Left colon (tissue), 2 donors: ENCODE measurements at regions not wholly inside any gene's neighbourhood (a gene's known extent, or its start where the extent isn't known, plus 50 kb on each side); places are given as distances from the start of the nearest gene placed in this dataset.
A peak's percentile ranks its signal among the peaks of the same experiment; 100 is the strongest.
"Not testable (repeated sequence)": the region's sequence is repeated elsewhere in the genome, so short reads cannot be mapped to it uniquely, and the experiment has no call there.

ENCODE experiments used
- ATAC-seq: fragments of 200-7000 bp; cut with Tn5 transposase; one replicate; pipeline ENCODE4 v1.9.1; 2020; ENCODE audit warnings: mild to moderate bottlenecking, moderate library complexity
- DNase-seq, 2 donors: peaks; one replicate each; pipeline ENCODE4 v3.0.0-alpha.2; 2020
- intact Hi-C, 2 donors: fragments of 100-400 bp; cut with DNase I in 1 of 2; cut with micrococcal nuclease in 1 of 2; formaldehyde crosslinking; loops; one replicate each; pipeline versions ENCODE4 v1.11.2 to v1.14.0; 2022; cut with DNase I, micrococcal nuclease
- donor health status: DM: no; HTN: no; CAD: no.
- donor health status: DM: yes; HTN: yes; CAD: no.

DNA sequence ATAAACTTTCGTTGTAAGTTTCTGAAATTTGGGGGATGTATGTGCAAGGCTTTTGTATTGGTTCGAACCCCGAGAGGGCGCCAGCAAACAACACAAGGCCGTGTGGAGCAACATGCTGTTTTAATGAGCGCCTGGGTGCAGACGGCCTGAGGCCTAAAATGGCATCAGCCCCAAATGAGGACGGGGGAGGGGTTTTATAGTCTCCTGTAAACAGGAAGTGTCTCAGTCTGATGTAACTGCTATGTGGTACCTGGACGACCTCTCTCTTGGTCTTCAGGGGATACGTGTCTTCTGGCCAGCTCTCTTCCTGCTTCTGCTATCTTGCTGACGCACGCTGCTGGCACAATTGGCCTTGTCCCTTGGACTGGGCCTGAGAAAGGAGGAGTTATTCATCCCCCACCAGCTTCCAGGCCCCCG, 1348.0 kb downstream of the ADGRL3 start:
- intact Hi-C loops: no loop called here
- no peak for DNase-seq
- no peak for ATAC-seq

DNA sequence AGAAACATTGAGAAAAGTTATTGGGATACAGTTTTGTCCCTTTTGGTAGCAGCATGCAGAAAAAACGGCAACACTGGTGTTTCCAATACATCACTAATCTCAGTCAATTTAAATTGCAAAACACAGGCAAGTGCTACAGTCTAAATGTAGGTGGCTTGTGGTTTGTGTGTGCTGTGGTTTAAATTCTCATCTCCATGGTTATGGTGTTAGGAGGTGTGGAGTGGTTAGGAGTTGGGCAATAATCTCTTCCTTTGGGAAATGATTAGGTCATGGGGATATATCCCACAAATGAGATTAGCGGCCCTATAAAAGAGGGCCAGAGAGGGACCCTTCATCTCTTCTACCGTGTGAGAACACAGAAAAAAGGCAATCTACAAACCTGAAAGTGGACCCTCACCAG, 1344.3 kb downstream of the ADGRL3 start:
- intact Hi-C loops: no loop called here
- DNase-seq: no peak
- ATAC-seq: no peak

DNA sequence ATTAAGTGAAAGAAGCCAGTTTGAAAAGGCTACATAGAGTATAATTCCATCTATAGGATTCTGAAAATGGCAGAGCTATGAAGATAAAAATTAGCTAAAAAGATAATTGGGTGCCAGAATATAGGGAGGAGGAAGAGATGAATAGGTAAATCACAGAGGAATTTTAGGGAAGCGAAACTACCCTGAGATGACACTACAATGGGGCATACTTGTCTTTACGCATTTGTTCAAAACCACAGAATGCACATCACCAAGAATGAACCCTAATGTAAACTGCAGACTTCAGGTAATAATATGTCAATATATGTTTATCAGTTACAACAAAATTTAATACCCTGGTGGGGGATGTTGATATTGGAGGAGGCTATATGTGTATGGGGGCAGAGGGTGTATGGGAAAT, 1342.9 kb downstream of the ADGRL3 start:
- ATAC-seq (no peak), DNase-seq (no peak)
- intact Hi-C loops: no loop called here

DNA sequence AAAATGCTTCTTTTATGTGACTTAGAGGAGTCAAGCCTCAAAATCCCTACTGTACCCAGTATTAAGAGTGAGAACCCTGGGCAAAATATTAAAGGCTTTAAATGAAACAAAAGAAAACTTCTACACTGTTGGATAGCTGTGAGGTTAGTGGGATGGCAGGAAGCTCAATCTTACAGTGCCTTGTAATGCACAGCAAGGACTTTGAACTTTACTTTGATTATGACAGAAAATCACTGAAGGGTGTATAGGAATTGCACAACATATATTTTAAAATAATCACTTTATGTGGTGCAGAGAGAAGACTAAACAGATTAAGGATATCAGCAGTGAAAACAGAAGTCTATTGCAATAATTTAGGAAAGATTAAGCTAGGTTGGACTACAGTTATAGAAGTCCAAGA, 1333.4 kb downstream of the ADGRL3 start:
- intact Hi-C loops: no loop called here
- DNase-seq (no peak), ATAC-seq (peak; percentile 93)

DNA sequence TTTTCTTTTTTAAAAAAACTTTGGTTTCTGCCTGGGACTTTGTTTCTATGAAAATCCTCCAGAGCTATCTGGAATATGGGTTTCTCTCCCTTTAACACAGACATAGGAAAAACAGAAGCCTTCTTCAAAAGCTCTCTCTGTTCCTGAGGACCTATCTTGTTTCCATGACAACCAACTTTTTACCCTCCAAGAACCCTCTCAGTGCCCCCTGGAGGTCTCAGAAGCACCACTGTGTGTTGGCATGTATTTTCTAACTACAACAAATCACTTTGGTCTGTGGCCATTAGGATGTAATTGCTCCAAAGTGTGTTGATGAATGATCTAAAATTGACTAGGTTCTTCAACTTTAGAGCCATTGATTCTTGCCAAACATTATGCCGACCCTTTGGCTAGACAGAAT, 1331.6 kb downstream of the ADGRL3 start:
- DNase-seq (no peak), ATAC-seq (no peak)
- intact Hi-C loops: no loop called here

DNA sequence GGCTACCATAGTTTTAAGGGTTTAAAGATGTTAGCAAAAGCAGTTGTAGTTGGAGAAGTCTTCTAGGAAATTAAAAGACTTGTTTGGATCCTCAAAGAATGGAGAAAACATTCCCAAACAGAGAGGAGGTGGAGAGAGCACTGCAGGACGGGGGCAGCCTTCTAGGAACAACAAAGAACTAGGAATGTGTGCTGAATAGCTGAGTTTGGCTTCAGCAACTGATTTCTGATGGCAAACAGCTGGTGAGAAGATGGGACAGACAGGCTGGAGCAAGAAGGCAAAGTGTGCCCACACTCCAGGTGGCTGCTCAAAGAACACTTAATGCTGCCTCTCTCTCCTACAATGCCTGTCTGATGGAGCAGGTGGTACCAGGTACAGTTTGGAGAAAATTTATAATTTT, 1331.1 kb downstream of the ADGRL3 start:
- intact Hi-C loops: no loop called here
- no peak for ATAC-seq
- no peak for DNase-seq

DNA sequence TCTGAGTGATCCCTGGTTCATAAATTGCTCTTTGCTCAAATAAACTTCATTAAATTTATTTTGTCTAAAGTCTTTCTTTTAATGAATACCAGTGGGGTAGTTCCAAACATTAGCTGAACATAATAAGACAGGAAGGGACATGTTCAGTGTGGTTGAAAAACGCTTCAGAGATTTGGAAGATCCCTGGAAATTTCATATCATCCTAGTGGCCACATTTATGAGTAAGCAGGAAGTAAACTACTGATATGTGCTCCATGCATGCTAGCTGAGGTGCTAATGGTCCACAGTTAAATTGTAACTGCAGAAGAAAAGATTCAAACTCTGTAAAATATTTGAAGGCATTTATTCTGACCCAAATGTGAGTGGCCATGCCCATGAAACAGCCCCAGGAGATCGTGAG, 1328.7 kb downstream of the ADGRL3 start:
- peak; percentile 46 for ATAC-seq

DNA sequence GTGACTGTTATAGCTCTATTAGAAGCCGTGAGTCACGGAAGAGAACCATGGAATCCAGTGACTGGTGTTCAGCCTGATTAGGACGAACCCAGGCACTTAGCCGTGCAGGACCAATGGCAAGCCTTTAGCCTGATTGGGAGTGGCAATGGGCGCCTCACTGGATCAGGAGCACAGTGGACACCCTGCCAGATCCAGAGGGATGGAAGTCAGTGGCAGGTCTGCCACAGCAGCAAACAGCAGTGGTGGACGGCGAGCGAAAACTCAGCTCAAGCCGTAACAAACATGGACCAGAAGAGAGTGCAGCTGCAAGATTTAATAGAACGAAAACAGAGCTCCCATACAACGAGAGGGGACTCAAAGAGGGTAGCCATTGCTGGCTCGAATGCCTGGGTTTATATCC, 1326.5 kb downstream of the ADGRL3 start:
- intact Hi-C loops: no loop called here
- no peak for DNase-seq
- ATAC-seq: no peak

More for the DNA sequence above, 1328.7 kb downstream of the ADGRL3 start:
- DNase-seq: no peak
- intact Hi-C loops: no loop called here

DNA sequence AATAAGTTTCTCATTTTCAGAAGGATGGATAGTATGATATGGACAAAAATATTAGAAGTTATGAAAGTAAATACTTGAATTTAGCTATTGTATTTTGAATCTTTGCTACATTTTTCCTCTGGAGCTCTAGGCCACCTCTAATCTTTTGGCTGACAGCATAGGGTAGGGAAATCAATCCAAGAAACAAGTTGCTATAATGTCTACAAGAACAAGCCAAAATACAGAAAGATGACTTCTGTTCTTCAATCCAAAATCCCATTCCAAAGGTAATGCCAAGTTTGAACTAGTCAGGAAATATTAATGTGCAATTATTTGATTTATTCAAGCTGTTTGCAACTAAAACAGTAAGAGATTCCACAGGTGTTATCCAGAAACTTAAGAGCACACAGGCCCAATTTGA, 1323.1 kb downstream of the ADGRL3 start:
- no peak for ATAC-seq
- DNase-seq: no peak
- intact Hi-C loops: no loop called here

DNA sequence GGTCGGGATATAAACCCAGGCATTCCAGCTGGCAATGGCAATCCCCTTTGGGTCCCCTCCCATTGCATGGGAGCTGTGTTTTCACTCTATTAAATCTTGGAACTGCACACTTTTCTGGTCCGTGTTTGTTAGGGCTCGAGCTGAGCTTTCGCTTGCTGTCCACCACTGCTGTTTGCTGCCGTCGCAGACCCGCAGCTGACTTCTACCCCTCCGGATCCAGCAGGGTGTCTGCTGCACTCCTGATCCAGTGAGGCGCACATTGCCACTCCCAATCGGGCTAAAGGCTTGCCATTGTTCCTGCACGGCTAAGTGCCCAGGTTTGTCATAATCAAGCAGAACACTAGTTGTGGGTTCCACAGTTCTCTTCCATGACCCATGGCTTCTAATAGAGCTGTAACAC, 1322.1 kb downstream of the ADGRL3 start:
- no peak for ATAC-seq
- intact Hi-C loops: no loop called here
- DNase-seq: no peak

DNA sequence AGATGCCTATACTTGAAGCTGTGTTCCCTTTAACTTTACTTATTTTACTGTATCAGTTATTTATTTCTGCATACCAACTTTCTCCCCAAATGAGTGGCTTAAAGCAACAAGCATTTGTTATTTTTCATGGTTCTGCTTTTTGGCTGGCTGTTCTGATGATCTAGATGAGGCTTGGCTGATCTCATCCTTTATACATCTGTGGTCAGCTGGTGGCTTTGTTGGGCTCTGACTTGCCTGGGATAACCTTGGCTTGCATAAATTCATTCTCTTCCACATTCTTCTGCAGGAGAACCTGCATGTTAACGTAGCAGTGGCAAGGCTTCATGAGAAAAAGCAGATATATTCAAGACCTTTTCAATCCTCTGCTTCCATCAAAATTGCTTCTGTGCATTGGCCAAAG, 1317.6 kb downstream of the ADGRL3 start:
- ATAC-seq: no peak
- DNase-seq: no peak
- intact Hi-C loops: no loop called here

DNA sequence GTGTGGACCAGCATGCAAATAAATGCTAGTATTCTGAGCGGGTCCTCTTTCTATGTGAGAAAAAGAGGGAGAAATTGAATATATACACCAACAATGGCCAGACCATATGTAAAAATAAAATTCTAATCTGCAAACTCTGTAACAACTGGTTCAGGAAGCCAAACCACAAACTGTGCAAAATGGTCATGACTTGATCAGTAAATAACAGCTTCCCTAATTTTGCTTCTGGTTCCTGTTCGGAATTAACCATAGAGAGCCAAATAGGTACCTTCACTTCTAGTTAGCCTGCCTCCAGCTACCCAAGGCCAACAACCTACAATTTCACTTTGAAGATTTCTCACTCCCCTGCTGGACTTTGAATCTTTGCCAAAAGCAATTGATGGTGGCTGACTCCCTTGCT, 1313.2 kb downstream of the ADGRL3 start:
- ATAC-seq (no peak), DNase-seq (no peak)
- intact Hi-C loops: no loop called here

DNA sequence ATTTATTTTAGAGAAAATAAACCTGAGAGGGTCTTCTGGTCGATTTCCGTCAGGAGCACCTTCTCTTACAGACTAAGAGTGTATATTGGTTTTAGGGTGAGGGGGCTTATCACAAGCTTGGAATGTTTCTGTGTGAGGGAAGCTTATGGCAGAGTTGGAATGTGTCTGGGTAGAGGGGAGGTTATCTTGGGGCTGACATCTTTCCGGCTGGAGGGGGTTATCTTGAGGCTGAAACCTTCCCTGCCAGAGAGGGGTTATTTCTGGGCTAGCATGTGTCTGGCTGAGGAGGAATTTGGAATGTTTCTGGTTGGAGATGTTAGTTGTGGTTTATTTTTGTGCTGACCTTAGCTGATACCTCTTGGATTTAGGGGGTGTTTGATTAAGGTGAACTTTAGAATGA, 1312.1 kb downstream of the ADGRL3 start:
- no peak for ATAC-seq
- intact Hi-C loops: no loop called here
- DNase-seq: no peak

DNA sequence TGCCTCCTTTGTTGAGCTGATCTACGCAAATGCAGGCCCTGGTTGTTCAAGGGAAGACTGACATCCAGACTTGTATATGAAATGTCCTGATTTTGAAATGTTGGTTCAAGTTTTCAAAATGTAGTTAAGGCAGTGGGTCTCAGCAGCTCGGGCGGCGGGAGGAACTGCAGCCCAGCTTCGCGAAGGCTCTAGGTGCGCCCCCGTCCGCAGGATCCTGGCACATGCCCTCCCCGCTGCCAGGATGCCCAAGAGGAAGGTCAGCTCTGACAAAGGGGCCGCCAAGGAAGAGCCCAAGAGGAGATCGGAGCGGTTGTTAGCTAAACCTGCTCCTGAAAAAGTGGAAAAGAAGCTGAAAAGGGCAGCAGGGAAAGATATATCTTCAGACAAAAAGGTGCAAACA, 1310.1 kb downstream of the ADGRL3 start:
- DNase-seq: no peak
- ATAC-seq: no peak
- intact Hi-C loops: no loop called here

DNA sequence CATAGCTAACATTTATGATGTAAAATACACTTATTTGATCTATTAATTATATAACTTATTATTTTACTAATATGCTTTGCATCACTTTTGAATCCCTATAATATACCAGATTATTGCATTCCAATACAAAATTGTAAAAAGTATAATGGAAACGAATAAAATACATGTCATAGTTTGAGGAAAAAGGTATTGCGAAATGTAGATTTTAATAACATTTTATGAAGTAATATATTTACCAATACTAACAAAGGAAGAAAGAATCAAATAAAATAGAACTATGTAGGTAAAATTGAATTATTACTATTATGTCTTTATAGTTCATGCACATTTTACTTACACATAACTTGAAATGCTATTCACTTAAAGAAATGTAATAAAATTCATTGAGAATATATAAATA, 1300.2 kb downstream of the ADGRL3 start:
- DNase-seq: no peak
- no peak for ATAC-seq

DNA sequence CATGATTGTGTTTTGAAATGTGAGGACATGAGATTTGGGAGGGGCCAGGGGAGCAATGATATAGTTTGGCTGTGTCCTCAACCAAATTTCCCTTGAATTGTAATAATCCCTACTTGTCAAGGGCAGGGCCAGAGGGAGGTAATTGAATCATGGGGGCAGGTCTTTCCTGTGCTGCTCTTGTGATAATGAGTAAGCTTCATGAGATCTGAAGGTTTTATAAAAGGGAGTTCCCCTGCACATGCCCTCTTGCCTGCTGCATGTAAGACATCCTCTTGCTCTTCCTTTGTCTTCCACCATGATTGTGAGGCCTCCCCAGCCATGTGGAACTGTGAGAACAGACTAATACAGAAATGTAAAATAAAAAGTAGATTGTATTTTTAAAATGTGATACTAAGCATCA, 1294.9 kb downstream of the ADGRL3 start:
- intact Hi-C loops: no loop called here
- ATAC-seq (no peak), DNase-seq (no peak)

More for the DNA sequence above, 1300.2 kb downstream of the ADGRL3 start:
- intact Hi-C loops: no loop called here

DNA sequence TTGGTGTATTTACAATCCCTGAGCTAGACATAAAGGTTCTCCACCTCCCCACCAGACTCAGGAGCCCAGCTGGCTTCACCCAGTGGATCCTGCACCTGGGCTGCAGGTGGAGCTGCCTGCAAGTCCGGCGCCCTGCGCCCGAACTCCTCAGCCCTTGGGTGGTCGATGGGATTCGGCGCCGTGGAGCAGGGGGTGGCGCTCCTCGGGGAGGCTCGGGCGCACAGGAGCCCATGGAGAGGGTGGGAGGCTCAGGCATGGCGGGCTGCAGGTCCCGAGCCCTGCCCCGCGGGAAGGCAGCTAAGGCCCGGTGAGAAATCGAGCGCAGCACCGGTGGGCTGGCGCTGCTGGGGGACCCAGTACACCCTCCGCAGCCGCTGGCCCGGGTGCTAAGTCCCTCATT, 1291.6 kb downstream of the ADGRL3 start:
- intact Hi-C loops, DNase-seq, ATAC-seq: not testable (repeated sequence)

DNA sequence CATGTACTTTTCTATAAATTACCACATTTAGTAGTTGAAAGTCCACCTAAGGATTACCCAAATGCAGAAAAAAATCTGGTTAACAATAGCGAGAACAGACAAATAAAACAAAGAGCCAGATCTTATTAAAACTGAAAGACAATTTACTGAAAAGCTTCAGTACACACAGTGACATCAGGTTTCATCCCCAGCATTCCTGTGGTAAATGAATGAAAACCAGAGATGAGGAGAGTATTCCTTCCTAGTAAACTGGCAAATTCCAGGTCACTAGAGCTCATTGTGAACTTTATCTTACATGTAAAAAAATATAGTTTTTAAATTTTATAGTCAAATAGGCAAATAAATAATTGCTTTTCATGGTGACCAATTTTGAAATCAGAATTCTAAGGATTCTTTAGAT, 1290.5 kb downstream of the ADGRL3 start:
- intact Hi-C loops: no loop called here
- DNase-seq (no peak), ATAC-seq (no peak)

DNA sequence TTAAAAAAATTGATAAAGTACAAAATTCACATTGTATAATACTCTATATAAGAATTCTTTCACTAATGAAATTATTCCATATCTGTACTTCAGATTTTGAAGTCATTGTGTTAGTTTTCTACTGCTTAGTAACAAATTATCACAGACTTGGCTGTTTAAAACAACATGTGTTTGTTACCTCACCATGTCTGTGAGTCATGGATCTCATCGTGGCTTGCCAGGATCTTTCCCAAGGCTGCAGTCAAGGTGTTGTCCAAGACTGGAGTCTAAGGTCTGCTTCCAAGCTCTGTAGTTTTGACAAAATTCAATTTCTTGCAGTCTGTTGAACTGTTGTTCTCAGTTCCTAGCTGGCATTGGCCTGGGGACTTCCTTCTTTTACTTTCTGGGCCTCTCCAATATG, 1286.9 kb downstream of the ADGRL3 start:
- DNase-seq: no peak
- no peak for ATAC-seq

DNA sequence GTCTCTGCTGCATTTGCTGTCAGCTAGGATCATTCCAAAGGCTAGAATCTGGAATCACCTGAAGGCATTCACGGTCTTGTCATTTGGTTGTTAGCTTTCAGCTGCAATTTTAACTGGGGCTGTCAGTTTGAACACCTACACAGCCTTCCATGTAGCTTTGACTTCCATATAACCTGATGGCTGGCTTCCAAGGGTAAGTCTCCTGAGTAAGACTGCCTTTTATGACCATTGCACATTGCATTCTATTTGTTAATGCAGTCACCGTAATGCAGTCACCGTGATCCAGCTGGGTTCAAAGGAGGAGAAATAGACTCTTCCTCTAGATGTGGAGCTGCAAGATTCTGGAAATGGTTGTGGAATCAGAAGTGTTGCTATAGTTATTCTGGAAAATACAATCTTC, 1284.2 kb downstream of the ADGRL3 start:
- peak in 1 of 2 donors; percentile 14 for DNase-seq
- intact Hi-C loops: no loop called here
- ATAC-seq: peak; percentile 99

More for the DNA sequence above, 1286.9 kb downstream of the ADGRL3 start:
- intact Hi-C loops: no loop called here

DNA sequence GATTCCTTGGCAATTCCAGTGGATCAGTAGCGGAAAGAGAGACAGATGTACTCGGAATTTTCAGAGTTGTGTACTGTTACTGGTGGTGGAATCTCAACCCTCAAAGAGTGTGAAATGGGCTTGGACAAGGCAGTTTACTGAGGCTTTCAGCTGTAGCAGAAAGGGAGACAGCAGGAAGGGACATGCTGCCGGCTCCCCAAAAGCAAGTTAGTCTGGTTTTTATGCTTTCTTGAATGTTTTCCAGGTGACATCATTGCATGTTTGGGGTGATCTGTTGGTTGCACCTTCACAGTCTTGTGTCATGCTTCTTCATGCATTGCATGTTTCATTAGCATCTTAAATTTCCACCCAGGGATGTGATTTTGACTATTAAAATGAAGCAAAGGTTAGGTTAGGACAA, 1282.2 kb downstream of the ADGRL3 start:
- intact Hi-C loops: no loop called here
- no peak for ATAC-seq
- DNase-seq: no peak

DNA sequence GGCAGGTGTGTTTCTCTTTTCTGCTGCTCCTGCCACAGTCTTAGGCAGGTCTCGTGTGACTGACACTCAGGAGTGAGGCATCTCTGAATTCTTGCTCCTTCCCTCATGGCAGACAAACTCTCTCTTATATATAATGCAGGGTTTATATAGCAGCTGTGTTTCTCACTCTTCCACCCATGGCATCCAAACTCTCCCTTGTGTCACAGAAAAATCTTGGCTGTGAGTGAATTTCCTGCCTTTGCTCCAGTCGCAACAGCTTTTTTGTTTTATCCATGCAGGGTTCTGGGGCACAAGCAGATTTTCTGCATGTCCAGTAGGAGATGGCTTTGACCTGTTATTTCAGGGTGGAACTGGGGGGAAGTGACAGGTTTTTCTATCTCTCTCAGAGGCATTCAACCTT, 1275.5 kb downstream of the ADGRL3 start:
- DNase-seq (no peak), ATAC-seq (no peak)
- intact Hi-C loops: no loop called here
